GM18519 (cell line): ENCODE measurements at regions not wholly inside any gene's neighbourhood (a gene's known extent, or its start where the extent isn't known, plus 50 kb on each side); places are given as distances from the start of the nearest gene placed in this dataset.
"Not testable (repeated sequence)": the region's sequence is repeated elsewhere in the genome, so short reads cannot be mapped to it uniquely, and the experiment has no call there.

Source experiments
- ATAC-seq: cut with Tn5 transposase; IDR thresholded peaks from one replicate; pipeline ENCODE4 v1.9.1; 2021; ENCODE audit warnings: mild to moderate bottlenecking, moderate library complexity; ENCODE audit not compliant: unreplicated experiment, low FRiP score

DNA sequence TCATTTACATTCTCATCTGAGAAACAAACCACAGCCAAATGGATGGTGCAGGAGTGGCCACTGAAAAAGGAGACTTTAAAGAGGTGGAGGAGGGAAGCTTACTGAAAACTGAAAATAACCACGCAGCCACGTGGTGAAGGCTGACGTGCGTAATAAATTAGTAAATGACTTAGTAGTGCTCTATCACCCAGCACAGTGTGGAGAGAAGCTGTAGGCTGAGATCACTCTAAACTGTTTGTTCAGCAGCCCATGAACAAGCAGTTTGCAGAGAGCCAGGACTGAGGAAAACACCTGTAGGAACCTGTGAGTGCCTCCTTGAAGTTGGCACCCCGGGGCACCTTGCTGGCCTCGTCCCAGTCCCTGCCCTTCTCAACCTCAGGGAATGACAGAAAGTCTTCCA lies 193.0 kb downstream of the TXNL1 start:
- no peak for ATAC-seq

GRCh38 chr18:56444201-56444600 lies 194.2 kb downstream of the TXNL1 start:
- no peak for ATAC-seq

GRCh38 chr18:56443166-56443907 lies 195.1 kb downstream of the TXNL1 start:
- ATAC-seq = no peak

- ATAC-seq = not testable (repeated sequence)
Measured at GRCh38 chr18:56438480-56438879, 199.9 kb downstream of the TXNL1 start.

DNA sequence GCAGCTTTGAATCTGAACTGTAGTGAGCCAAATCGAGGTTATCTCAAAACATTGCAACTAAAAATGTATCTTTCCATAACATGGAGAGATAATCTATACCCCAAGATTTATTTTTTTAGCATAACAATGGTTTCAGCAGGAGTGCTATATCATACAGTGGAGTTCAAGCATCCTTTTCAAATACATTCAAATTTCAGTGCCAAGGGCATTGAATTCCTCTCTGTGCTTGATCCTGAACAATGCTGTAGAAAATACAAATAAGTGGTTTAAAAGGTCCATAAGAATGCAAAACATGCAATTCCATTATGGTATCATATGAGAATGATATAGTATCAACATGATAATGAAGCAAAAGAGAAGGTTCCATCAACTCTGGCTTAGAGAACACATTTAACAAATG lies 201.7 kb downstream of the TXNL1 start:
- no peak for ATAC-seq

GRCh38 chr18:56433919-56434318 lies 204.5 kb downstream of the TXNL1 start:
- no peak for ATAC-seq

DNA sequence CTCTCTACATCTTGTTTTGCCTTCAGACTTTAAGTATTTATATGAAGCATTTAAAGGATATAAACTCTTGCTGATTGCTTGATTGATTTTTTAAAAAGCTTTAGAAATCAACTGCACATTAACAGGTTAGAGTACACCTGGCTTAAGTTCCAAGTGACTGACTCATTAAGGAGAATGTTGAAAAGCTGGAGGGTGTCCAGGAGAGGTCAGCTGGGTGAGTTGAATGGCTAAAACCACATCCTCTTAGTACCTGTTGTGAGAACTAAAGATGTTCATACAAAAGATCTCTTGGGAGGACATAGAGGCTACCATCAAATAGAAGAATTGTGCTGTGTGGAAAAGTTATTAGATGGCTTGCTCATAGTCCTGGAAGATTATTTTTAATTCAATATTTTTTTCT lies 206.8 kb downstream of the TXNL1 start:
- no peak for ATAC-seq

GRCh38 chr18:56423626-56424025 lies 214.8 kb downstream of the TXNL1 start:
- ATAC-seq = no peak

DNA sequence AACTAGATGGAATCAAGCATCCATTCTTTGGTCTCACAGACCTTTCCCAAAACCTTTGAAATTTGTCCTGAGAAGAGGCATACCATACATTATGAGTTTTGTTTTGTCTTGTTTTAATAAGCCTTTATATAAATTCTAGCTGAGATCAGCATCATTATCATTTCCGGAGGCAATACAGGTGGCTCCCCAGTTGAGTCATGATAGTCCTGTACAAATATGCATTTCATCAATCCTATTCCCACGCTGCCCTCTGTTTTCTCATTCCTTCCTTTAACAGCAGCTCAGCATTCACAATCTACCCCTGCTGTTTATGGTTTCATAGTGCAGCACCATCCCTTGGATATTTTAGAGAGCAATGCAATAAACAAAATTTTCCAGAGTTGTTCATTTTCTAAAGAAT lies 216.7 kb downstream of the TXNL1 start:
- ATAC-seq = no peak

GRCh38 chr18:56420868-56421267 lies 217.5 kb downstream of the TXNL1 start:
- not testable (repeated sequence) for ATAC-seq

GRCh38 chr18:56414357-56414756 lies 224.0 kb downstream of the TXNL1 start:
- no peak for ATAC-seq

- ATAC-seq = no peak
Measured at GRCh38 chr18:56413862-56414261, 224.5 kb downstream of the TXNL1 start.

DNA sequence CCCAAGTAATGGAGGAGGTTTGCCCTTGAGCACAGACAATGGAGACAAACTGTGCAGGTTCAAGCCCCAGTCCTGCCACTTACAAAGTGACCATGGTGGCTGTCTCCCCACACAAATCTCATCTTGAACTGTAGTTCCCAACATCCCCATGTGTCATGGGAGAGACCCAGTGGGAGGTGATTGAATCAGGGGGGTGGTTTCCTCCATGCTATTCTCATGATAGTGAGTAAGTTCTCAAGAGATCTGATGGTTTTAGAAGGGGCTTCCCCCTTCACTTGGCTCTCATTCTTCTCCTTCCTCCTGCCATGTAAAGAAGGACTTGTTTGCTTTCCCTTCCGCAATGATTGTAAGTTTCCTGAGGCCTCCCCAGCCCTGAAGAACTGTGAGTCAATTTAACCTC lies 225.4 kb downstream of the TXNL1 start:
- ATAC-seq = no peak

DNA sequence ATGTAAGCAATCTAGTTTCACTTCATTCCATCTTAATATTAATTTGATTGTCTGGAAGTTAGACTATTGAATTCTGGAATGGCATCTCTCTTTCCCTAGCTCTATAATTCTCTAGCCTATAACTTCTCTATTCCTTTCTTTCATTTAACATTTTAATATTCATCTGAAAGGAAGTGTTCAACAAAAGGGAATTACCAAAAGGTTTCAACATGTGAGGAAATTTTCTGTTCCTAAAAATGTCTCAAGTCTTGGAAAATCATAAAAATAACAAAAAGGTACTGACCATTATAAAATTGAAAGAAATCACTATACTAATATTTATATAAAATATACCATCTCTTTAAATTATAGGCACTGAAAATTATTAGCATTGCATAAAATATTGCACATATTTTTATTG lies 228.7 kb downstream of the TXNL1 start:
- ATAC-seq = no peak

DNA sequence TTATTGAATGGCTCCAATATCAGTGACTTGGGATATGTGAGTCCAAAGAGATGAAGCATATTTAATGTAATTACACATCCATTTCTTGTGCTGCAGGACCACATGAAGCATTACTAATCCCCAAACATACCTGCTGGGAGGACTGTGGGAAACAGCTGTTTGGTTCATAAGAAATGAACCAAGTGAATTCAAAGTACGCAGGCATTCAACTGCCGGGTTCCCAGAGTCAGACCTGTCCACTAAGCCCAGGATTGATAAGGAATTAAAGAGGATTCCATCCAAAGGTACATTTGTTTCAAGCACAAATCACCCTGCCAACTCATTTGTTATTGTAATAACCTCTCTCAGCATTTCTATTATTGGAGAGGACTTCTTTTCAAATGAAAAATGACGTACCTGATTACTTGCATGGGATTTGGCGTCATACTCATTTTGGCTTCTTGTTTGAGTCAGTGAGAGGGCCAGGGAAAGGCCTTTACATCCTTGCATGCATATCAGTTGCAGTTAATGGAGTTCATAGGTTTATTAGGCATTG lies 230.7 kb downstream of the TXNL1 start:
- no peak for ATAC-seq

GRCh38 chr18:56402872-56403516 lies 235.4 kb downstream of the TXNL1 start:
- no peak for ATAC-seq

DNA sequence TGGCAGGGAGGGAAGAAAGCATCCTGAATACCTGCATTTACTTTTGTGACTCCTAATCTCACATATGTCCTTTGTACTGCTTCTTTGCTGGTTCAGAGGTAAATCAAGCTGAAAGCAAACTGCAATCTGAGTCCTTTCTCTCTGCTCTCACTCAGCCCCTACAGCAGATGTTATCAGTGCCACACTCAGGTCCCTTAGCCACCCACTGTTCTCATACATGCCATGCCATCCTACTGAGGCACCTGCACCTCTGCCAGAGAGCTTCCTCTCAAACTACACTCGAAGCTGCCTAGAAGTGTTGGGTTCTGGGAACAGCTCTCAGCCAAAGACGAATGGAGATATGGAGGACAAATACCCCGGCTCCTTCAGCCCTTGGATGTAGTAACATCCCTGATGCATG lies 244.5 kb downstream of the TXNL1 start:
- ATAC-seq = no peak

DNA sequence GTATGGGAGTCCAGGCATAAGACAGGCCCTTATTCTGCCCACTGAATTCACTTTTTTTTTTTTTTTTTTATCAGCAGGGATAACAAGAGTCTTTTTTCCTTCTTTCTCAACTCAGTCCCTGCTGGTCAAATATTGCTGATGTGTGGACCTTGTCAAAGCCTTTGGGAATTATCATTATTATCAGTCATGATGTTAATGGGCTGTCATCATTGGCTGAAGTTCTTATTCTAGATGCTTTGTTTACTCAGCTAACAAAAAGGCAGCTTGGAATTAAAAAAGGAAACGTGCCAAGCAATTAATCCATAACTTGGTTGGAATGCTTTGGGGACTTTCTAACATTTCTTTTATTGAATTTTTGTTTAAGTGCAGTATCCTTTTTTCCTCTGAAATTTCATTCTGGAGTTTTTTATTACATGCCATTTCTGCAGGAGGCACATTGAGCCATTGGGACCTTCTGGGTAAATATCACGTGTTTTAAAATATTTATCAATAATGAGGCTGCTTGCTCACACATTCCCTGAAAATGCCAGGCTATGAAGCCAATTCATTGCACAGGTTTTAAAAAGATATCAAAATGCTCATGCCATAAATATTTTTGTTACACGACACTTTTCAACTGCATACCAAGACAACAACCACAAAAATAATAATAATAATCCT lies 246.3 kb downstream of the TXNL1 start:
- ATAC-seq = no peak

DNA sequence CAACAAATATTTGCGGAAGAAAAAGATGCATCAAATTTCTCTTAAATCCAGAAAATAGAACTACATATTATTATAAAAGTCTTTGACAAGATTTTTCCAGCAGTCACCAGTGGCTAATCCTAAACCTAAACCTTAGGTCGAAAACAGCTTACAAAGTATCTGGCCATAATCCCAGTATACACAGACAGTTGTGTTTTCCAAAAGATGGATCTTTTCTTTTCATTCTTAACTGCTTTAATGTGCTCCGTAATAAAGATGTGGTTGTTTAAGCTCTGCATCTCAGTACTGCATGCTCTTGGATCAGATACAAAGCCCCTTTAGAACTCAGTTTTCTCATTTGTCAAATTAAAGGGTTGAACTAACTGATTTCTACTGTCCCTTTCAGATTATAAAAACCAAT lies 247.8 kb downstream of the TXNL1 start:
- no peak for ATAC-seq

DNA sequence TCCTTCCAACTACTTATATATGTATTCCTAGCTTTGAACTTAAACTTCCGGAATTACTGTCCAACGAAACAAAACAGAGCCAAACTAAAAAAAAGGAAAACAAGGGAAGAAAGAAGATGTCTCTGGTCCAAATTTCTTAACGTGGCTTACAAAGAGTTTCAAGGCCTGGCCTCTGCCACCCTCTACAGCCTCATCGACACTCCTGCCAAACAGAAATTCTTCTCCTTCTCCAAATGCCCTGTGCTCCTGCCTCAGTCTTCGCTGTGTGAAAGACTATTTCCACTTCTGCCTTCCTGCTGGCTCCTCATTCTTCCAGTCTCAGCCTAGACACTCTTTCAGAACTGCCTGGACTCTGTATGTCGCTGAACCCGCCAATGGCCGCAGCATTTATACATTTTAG lies 249.2 kb downstream of the TXNL1 start:
- no peak for ATAC-seq

GRCh38 chr18:56388571-56388970 lies 249.8 kb downstream of the TXNL1 start:
- ATAC-seq = no peak

GRCh38 chr18:56386856-56387255 lies 251.5 kb downstream of the TXNL1 start:
- ATAC-seq = no peak
